CD4-positive, alpha-beta memory T cell (primary cell): ENCODE measurements at regions not wholly inside any gene's neighbourhood (a gene's known extent, or its start where the extent isn't known, plus 50 kb on each side); places are given as distances from the start of the nearest gene placed in this dataset.

Experiments used
- CTCF ChIA-PET: fragments of 350-600 bp; sonication (Branson Sonifier 250); formaldehyde crosslinking; loops from one replicate; lab custom pipeline; 2021; ENCODE audit warnings: inconsistent platforms; ENCODE audit not compliant: partially characterized antibody; lab: Charles Lee
- POLR2A ChIA-PET: fragments of 350-600 bp; sonication (Branson Sonifier 250); formaldehyde crosslinking; loops from one replicate; lab custom pipeline; 2021; ENCODE audit not compliant: partially characterized antibody; lab: Charles Lee
- DNase-seq, 5 donors: peaks; one replicate each; pipeline versions ENCODE4 v3.0.0 to v3.0.0-alpha.2; 2020 to 2022; ENCODE audit warnings: mixed read lengths in 1 of 5
- H3K27ac ChIP-seq: one replicate; pipeline ENCODE4 v1.7.0; 2013; ENCODE audit warnings: low read depth, low read length
- H3K27me3 ChIP-seq: 2 replicates; pipeline ENCODE4 v1.7.0; 2013; ENCODE audit warnings: mild to moderate bottlenecking, low read length, moderate library complexity; ENCODE audit not compliant: insufficient read depth
- H3K36me3 ChIP-seq: 2 replicates; pipeline ENCODE4 v1.7.0; 2013; ENCODE audit warnings: mild to moderate bottlenecking, low read length, moderate library complexity; ENCODE audit not compliant: insufficient read depth
- H3K4me1 ChIP-seq: 2 replicates; pipeline ENCODE4 v1.7.0; 2013; ENCODE audit warnings: mild to moderate bottlenecking, low read length, moderate library complexity; ENCODE audit not compliant: insufficient read depth
- H3K4me3 ChIP-seq, 2 donors: one replicate each; pipeline ENCODE4 v1.7.0; 2013; ENCODE audit warnings: low read length in 2 of 2, mild to moderate bottlenecking in 1 of 2
- H3K9me3 ChIP-seq, 2 donors: one replicate each; pipeline ENCODE4 v1.7.0; 2013; ENCODE audit warnings: low read length in 2 of 2, control low read depth in 1 of 2; ENCODE audit not compliant: control insufficient read depth in 1 of 2
- H3K27ac Mint-ChIP-seq, 7 donors: one replicate each; pipeline ENCODE4 v1.8.0; 2020 to 2021; ENCODE audit warnings: mixed read lengths in 7 of 7, mild to moderate bottlenecking in 6 of 7, inconsistent platforms in 3 of 7, moderate library complexity in 3 of 7
- H3K27me3 Mint-ChIP-seq, 2 donors: one replicate each; pipeline ENCODE4 v1.8.0; 2020 to 2021; ENCODE audit warnings: mixed read lengths in 2 of 2
- H3K36me3 Mint-ChIP-seq, 2 donors: one replicate each; pipeline ENCODE4 v1.8.0; 2020 to 2021; ENCODE audit warnings: mixed read lengths in 2 of 2, inconsistent platforms in 1 of 2, mild to moderate bottlenecking in 1 of 2
- H3K4me1 Mint-ChIP-seq, 4 donors: one replicate each; pipeline ENCODE4 v1.8.0; 2020 to 2021; ENCODE audit warnings: mixed read lengths in 4 of 4, mild to moderate bottlenecking in 1 of 4
- H3K4me3 Mint-ChIP-seq, 8 donors: one replicate each; pipeline ENCODE4 v1.8.0; 2020 to 2021; ENCODE audit warnings: mixed read lengths in 8 of 8, mild to moderate bottlenecking in 7 of 8, moderate library complexity in 6 of 8, inconsistent platforms in 3 of 8
- H3K9me3 Mint-ChIP-seq, 8 donors: one replicate each; pipeline ENCODE4 v1.8.0; 2020 to 2021; ENCODE audit warnings: mixed read lengths in 8 of 8, mild to moderate bottlenecking in 5 of 8, inconsistent platforms in 3 of 8, moderate library complexity in 1 of 8
- intact Hi-C: fragments of 100-400 bp; cut with micrococcal nuclease; formaldehyde crosslinking; loops from one replicate; pipeline ENCODE4 v1.15.1; 2023

DNA sequence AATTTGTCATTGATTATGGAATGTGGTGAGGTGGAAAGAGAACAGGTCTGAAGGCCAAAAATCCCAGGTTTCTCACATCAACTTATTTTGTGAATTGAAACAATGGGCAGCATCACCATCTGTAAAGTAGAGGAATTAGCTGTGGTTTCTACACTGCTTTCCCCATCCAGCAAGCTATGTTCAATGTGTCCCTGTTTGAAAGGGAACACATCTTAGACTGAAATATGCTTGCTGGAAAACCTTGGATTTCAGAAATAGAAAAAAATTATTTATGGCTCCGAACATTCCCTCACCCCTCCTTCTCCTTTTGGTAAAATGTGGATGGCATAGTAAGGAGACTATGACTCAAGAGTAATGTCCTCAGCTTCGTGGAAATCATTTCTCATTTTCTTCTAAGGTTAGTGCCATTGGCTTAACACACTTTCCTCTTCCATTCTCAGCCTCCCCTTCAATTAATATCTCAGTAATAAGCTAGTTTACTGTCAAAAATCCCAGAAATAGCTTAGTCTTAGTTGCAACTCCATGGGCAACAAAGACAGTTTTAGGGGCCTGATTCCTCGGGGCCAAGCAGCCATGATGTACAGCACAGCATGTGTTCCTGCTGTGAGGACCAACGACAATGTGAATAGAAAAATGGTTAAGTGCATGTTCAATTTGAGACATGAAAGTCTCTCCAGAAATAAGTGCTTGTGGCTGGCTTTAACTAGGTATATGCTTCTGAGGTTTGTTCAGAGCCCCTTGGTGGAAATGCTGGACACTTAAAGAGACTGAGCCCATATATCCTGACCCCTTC is 205.8 kb upstream of the SLC38A2 start:
- H3K4me1 Mint-ChIP-seq: peaks cover 15 to 17% (median 16%) of the 10 kb centered on the region in 4 donors
- CTCF ChIA-PET: interaction anchor here (1.4 to 2.4 kb wide), 2 partner anchors 10 to 83 kb away, joined by 5 to 7 read pairs; no protein-coding TSS in a partner anchor
- H3K27ac Mint-ChIP-seq: peak overlapping the region in 1 of 7 donors; percentile 11
- Histone ChIP-seq H3K9me3 (no peaks in the 10 kb centered on the region), H3K4me3 (no peak overlapping the region), H3K4me1 (no peaks in the 10 kb centered on the region), H3K27me3 (no peaks in the 10 kb centered on the region), H3K27ac (no peak overlapping the region), H3K36me3 (no peaks in the 10 kb centered on the region)
- no peak overlapping the region for H3K4me3 Mint-ChIP-seq
- no peaks in the 10 kb centered on the region for H3K27me3 Mint-ChIP-seq
- DNase-seq: no peak
- peaks cover 9 to 18% of the 10 kb centered on the region in 2 donors for H3K36me3 Mint-ChIP-seq
- peaks cover 0 to 22% (median 18%) of the 10 kb centered on the region in 8 donors for H3K9me3 Mint-ChIP-seq
- POLR2A ChIA-PET: no interaction called here
- intact Hi-C loops: no loop called here

GRCh38 chr12:46577063-46577776 is 204.6 kb upstream of the SLC38A2 start:
- ChIA-PET CTCF (no interaction called here), POLR2A (no interaction called here)
- no peak overlapping the region for H3K4me3 ChIP-seq
- Mint-ChIP-seq H3K4me3 (no peak overlapping the region), H3K27ac (no peak overlapping the region), H3K27me3 (no peaks in the 10 kb centered on the region), H3K4me1 (peaks cover 3 to 8% (median 5%) of the 10 kb centered on the region in 4 donors), H3K36me3 (peaks cover 3 to 6% of the 10 kb centered on the region in 2 donors), H3K9me3 (peaks cover 0 to 11% (median 8%) of the 10 kb centered on the region in 8 donors)
- H3K27me3 ChIP-seq: no peaks in the 10 kb centered on the region
- no peaks in the 10 kb centered on the region for H3K9me3 ChIP-seq
- no peak for DNase-seq
- intact Hi-C loops: no loop called here
- no peak overlapping the region for H3K27ac ChIP-seq
- no peaks in the 10 kb centered on the region for H3K4me1 ChIP-seq
- no peaks in the 10 kb centered on the region for H3K36me3 ChIP-seq

DNA sequence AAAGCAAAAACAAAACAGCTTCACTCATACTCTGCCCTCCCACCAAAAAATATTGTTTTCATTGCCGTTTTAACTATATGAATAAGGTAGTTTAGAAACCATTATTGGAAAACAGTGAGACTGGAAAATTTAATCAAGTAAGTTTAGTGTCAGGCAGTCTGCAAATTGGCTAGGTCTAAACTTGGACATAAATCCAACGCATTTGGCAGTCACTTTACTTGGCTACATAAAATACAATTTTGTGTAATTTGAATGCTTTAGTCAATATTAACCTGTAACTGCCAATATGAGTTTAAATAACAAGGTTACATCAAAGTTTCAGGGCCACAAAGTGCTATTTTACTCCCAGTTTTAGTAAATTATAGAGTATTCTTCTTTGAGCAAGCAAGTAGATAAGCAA is 202.3 kb upstream of the SLC38A2 start:
- peaks cover 0 to 7% (median 1%) of the 10 kb centered on the region in 8 donors for H3K9me3 Mint-ChIP-seq

DNA sequence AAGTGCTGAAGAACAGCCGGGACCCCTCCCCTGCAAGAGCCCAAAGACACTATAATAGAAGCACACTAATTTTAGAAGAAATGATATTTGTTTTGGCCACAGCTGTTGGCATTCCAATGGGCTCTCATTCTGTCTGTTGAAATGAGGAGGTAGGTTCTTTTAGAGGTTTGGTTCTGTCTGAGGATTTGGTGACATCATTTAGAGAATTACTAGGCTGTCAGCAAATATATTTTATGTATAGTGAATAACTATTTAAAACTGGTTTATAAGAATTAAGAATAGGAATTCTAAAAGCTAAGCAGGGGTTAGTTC is 200.7 kb upstream of the SLC38A2 start:
- no peak overlapping the region for H3K27ac Mint-ChIP-seq
- Histone ChIP-seq H3K27ac (no peak overlapping the region), H3K4me1 (no peaks in the 10 kb centered on the region), H3K9me3 (peaks cover 0 to 1% of the 10 kb centered on the region in 2 donors), H3K27me3 (no peaks in the 10 kb centered on the region), H3K36me3 (no peaks in the 10 kb centered on the region), H3K4me3 (no peak overlapping the region)
- no peak for DNase-seq
- H3K4me1 Mint-ChIP-seq: peaks cover 0 to 3% (median 0%) of the 10 kb centered on the region in 4 donors
- H3K4me3 Mint-ChIP-seq: no peak overlapping the region
- peaks cover 1 to 10% of the 10 kb centered on the region in 2 donors for H3K36me3 Mint-ChIP-seq
- H3K27me3 Mint-ChIP-seq: no peaks in the 10 kb centered on the region
- ChIA-PET CTCF (no interaction called here), POLR2A (no interaction called here)
- peaks cover 0 to 19% (median 8%) of the 10 kb centered on the region in 8 donors for H3K9me3 Mint-ChIP-seq
- intact Hi-C loops: no loop called here

More for the DNA sequence above, 202.3 kb upstream of the SLC38A2 start:
- H3K27ac Mint-ChIP-seq: peak overlapping the region in 1 of 7 donors; percentile 70
- H3K4me1 ChIP-seq: no peaks in the 10 kb centered on the region
- peaks cover 0 to 3% (median 1%) of the 10 kb centered on the region in 4 donors for H3K4me1 Mint-ChIP-seq
- H3K9me3 ChIP-seq: no peaks in the 10 kb centered on the region
- H3K27ac ChIP-seq: no peak overlapping the region
- H3K4me3 Mint-ChIP-seq: no peak overlapping the region
- H3K27me3 ChIP-seq: no peaks in the 10 kb centered on the region
- H3K27me3 Mint-ChIP-seq: no peaks in the 10 kb centered on the region
- intact Hi-C loops: no loop called here
- CTCF ChIA-PET: no interaction called here
- no peaks in the 10 kb centered on the region for H3K36me3 ChIP-seq
- DNase-seq: no peak
- no peak overlapping the region for H3K4me3 ChIP-seq
- POLR2A ChIA-PET: interaction anchor here (1.2 kb wide), 1 partner anchor 13 kb away, joined by 3 read pairs; no protein-coding TSS in a partner anchor
- H3K36me3 Mint-ChIP-seq: peaks cover 1 to 4% of the 10 kb centered on the region in 2 donors

DNA sequence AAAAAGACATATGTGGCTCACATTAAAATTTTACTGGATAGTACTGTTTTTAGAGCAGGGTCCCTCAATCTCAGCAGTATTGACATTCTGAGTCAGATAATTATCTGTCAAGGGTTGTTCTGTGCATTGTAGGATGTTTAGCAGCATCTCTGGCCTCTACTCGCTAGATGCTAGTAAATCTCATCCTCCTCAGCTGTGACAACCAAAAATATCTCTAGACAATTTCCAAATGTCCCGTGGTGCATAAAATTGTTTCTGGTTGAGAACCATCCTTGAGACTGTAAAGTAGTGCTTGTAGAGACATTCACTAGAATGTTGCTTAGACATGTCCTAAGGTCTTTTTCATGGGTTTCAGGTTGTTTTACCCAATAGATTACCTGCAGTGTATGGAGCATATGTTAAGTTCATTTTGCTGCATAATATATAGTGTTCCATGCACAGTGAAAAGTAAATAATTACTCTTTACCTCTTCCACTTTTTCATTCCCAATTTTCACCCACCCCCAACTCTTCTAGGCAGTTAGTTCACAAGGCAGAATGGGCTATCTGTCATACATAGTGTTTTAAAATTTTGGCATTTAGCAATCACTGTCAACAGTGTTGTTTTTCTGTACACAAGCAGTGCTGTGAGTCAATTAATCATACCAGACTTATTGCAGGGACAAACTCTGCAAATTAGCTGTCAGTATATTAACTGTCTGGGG is 200.2 kb upstream of the SLC38A2 start:
- ChIA-PET CTCF (no interaction called here), POLR2A (no interaction called here)

GRCh38 chr12:46571608-46572007 is 199.0 kb upstream of the SLC38A2 start:
- peaks cover 0 to 3% (median 0%) of the 10 kb centered on the region in 4 donors for H3K4me1 Mint-ChIP-seq
- CTCF ChIA-PET: no interaction called here
- H3K27me3 Mint-ChIP-seq: no peaks in the 10 kb centered on the region

More for the DNA sequence above, 200.2 kb upstream of the SLC38A2 start:
- H3K4me1 Mint-ChIP-seq: peaks cover 0 to 3% (median 0%) of the 10 kb centered on the region in 4 donors
- no peak overlapping the region for H3K4me3 Mint-ChIP-seq
- DNase-seq: no peak
- Histone ChIP-seq H3K36me3 (no peaks in the 10 kb centered on the region), H3K27me3 (no peaks in the 10 kb centered on the region), H3K4me3 (no peak overlapping the region), H3K9me3 (peaks cover 0 to 6% of the 10 kb centered on the region in 2 donors), H3K27ac (no peak overlapping the region), H3K4me1 (no peaks in the 10 kb centered on the region)
- H3K36me3 Mint-ChIP-seq: peaks cover 1 to 10% of the 10 kb centered on the region in 2 donors
- intact Hi-C loops: no loop called here
- no peaks in the 10 kb centered on the region for H3K27me3 Mint-ChIP-seq
- H3K27ac Mint-ChIP-seq: no peak overlapping the region
- peaks cover 0 to 25% (median 13%) of the 10 kb centered on the region in 8 donors for H3K9me3 Mint-ChIP-seq

More at GRCh38 chr12:46571608-46572007, 199.0 kb upstream of the SLC38A2 start:
- intact Hi-C loops: no loop called here
- Mint-ChIP-seq H3K4me3 (no peak overlapping the region), H3K9me3 (peaks cover 0 to 36% (median 25%) of the 10 kb centered on the region in 8 donors), H3K36me3 (peaks cover 1 to 13% of the 10 kb centered on the region in 2 donors), H3K27ac (no peak overlapping the region)
- Histone ChIP-seq H3K4me3 (no peak overlapping the region), H3K27ac (no peak overlapping the region), H3K27me3 (no peaks in the 10 kb centered on the region), H3K4me1 (no peaks in the 10 kb centered on the region), H3K9me3 (peaks cover 0 to 10% of the 10 kb centered on the region in 2 donors), H3K36me3 (no peaks in the 10 kb centered on the region)
- DNase-seq: no peak
- POLR2A ChIA-PET: no interaction called here
